Prostate gland (tissue), 2 donors: ENCODE measurements at regions not wholly inside any gene's neighbourhood (a gene's known extent, or its start where the extent isn't known, plus 50 kb on each side); places are given as distances from the start of the nearest gene placed in this dataset.

Experiments
- DNase-seq: peaks from one replicate; pipeline ENCODE4 v3.0.0-alpha.2; 2019; ENCODE audit warnings: low spot score
- H3K27ac ChIP-seq, 2 donors: fragments of 200-600 bp; sonication (generic); 2 replicates each; pipeline ENCODE4 v1.5.1; 2017 to 2019
- H3K27me3 ChIP-seq: fragments of 200-600 bp; sonication (generic); replicated peaks from 2 replicates; pipeline ENCODE4 v1.5.1; 2019; ENCODE audit not compliant: insufficient read depth
- H3K36me3 ChIP-seq, 2 donors: fragments of 200-600 bp; sonication (generic); 1 replicate in 1 of 2; 2 replicates in 1 of 2; pipeline versions ENCODE4 v1.5.1 to v1.8.1; 2017 to 2019
- H3K4me1 ChIP-seq: fragments of 200-600 bp; sonication (generic); replicated peaks from 2 replicates; pipeline ENCODE4 v1.5.1; 2019
- H3K4me3 ChIP-seq, 2 donors: fragments of 200-600 bp; sonication (generic); 2 replicates each; pipeline ENCODE4 v1.5.1; 2017 to 2019
- H3K9me3 ChIP-seq: fragments of 200-600 bp; sonication (generic); 2 replicates; pipeline ENCODE4 v1.5.1; 2017
- POLR2A ChIP-seq: fragments of 450-650 bp; IDR thresholded peaks from one replicate; pipeline ENCODE4 v1.6.1; 2016; ENCODE audit warnings: antibody characterized with exemption, mild to moderate bottlenecking
- POLR2AphosphoS5 ChIP-seq: sonication (generic); formaldehyde crosslinking; IDR thresholded peaks from one replicate; pipeline ENCODE4 v1.6.1; 2017; ENCODE audit warnings: antibody characterized with exemption
- WGBS: methylation state at CpG from one replicate; pipeline ENCODE4 v1.1.5; 2018; 5-methylcytosine and 5-hydroxymethylcytosine counted together
- intact Hi-C: fragments of 100-400 bp; cut with DNase I; formaldehyde crosslinking; loops from one replicate; pipeline ENCODE4 v1.14.2; 2022
- TF ChIP-seq, protein P1 (sequence below), 4 experiments: fragments of 200-600 bp in 2 of 4; fragments of 450-650 bp in 2 of 4; sonication (generic) in 2 of 4; IDR thresholded peaks; 1 replicate in 3 of 4; 2 replicates in 1 of 4; pipeline ENCODE4 v1.5.1; 2016 to 2019; ENCODE audit warnings: antibody characterized with exemption in 4 of 4, mild to moderate bottlenecking in 2 of 4, moderate library complexity in 2 of 4

DNA sequence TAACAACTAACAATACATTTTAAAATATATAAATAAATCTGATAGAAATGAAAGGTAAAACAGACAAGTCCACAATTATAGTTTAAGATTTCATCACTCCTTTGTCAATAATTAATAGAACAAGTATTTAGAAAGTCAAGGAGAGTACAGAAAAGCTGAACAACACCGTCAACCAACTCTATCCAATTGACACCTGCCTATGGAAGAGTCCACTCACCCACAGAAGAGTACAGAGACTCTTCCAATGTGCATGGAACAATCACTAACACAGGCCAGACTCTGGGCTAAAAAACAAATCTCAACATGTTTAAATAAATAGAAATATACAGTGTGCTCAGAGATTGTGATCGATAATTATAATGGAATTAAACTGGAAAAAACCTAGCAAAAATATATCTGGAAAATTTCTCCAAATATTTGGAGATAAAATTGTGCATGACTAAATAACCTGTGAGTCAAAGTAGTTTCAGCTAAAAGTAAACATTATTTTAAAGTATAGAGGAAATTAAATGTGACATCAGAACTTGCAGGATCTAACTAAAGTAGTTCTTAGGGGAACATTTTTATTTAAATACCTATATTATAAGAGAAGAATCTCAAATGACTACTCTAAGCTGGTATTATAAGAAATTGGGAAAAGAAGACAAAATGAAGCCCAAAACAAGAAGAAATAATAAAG, 109.9 kb upstream of the EGFR start:
- no peak overlapping the region for H3K27ac ChIP-seq
- DNase-seq: no peak
- no peaks in the 10 kb centered on the region for H3K9me3 ChIP-seq
- WGBS: 91% methylated on average over 2 of the region's 2 CpGs
- H3K27me3 ChIP-seq: no peaks in the 10 kb centered on the region
- intact Hi-C loops: no loop called here
- no peak overlapping the region for H3K4me3 ChIP-seq
- H3K4me1 ChIP-seq: no peaks in the 10 kb centered on the region
- TF ChIP-seq, protein P1, sequence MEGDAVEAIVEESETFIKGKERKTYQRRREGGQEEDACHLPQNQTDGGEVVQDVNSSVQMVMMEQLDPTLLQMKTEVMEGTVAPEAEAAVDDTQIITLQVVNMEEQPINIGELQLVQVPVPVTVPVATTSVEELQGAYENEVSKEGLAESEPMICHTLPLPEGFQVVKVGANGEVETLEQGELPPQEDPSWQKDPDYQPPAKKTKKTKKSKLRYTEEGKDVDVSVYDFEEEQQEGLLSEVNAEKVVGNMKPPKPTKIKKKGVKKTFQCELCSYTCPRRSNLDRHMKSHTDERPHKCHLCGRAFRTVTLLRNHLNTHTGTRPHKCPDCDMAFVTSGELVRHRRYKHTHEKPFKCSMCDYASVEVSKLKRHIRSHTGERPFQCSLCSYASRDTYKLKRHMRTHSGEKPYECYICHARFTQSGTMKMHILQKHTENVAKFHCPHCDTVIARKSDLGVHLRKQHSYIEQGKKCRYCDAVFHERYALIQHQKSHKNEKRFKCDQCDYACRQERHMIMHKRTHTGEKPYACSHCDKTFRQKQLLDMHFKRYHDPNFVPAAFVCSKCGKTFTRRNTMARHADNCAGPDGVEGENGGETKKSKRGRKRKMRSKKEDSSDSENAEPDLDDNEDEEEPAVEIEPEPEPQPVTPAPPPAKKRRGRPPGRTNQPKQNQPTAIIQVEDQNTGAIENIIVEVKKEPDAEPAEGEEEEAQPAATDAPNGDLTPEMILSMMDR (IDR thresholded peaks at IDR 0.05): no peak
- no peak for TF ChIP-seq POLR2A
- TF ChIP-seq POLR2AphosphoS5: no peak
- H3K36me3 ChIP-seq: no peaks in the 10 kb centered on the region

DNA sequence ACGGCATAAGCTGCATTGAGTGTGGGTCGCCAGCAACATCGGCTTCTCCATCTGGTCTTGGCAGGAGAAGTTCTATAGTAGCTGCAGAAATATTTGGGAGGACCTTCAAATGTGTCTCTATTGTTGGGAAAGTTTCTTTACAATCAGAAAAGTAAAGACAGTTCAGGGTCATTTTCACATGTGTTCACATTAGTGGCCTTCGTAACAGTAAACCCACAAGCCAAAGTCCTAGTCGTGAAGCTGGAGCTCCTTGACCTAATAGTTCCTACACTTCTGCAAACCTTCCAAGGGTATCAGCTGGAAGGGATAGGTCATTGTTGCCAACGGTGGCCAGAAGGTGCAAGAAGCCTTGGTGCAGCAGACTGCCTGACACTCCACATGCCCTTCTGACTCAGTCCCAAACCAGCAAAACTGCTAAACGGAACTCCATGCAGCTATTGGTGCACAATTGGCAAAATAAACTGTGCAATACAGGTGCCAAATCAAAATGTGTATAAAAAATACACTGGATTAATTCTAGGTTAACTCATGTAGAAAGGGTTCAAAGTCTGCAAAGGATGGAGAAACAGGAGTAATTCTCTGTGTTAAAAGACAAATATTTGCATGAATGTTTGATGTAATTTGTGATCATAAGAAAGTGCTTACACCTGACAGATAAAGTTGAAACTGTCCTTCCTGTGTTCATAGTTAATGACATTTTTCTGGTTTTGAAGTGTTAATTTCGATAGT, 102.8 kb upstream of the EGFR start:
- Histone ChIP-seq H3K4me3 (no peak overlapping the region), H3K4me1 (no peaks in the 10 kb centered on the region), H3K27me3 (no peaks in the 10 kb centered on the region), H3K9me3 (no peaks in the 10 kb centered on the region), H3K27ac (no peak overlapping the region), H3K36me3 (no peaks in the 10 kb centered on the region)
- DNase-seq: no peak
- intact Hi-C loops: no loop called here
- 89% methylated on average over 8 of the region's 8 CpGs for WGBS
- TF ChIP-seq POLR2AphosphoS5 (no peak), POLR2A (no peak)
- TF ChIP-seq, protein P1 (IDR thresholded peaks at IDR 0.05): no peak

DNA sequence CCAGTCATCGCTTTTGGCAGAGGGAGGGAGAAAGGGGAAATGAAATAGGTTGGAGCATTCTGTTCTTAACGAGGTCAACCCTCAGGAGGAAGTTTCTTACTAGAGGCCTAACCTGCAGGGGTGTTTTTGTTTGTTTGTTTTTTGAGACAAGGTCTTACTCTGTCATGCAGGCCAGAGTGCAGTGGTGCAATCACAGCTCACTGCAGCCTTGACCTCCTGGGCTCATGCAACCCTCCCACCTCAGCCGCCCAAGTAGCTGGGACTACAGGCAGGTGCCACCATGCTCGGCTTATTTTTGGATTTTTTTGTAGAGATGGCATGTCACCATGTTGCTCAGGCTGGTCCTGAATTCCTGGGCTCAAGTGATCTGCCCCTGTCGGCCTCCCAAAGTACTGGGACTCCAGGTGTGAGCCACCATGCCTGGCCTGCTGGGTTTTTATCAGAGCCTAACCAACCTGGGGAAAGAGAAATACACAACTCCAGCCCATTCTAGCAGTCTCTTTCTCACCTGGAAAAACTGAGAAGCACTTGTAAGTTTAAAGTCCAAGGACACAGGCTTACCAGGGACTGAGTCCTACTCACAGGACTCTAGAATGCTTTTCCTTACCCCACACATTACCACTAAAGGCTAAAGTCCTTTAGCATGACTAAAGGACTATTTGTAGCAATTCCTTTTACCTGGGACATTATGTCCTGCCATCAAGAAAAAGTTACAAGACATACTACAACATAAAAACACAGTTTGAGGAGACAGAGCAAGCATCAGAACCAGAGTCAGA, 101.0 kb upstream of the EGFR start:
- TF ChIP-seq POLR2AphosphoS5 (no peak), POLR2A (no peak)
- TF ChIP-seq, protein P1 (IDR thresholded peaks at IDR 0.05): no peak
- 86% methylated on average over 5 of the region's 5 CpGs for WGBS
- Histone ChIP-seq H3K27ac (no peak overlapping the region), H3K36me3 (no peaks in the 10 kb centered on the region), H3K27me3 (no peaks in the 10 kb centered on the region), H3K4me3 (no peak overlapping the region), H3K4me1 (no peaks in the 10 kb centered on the region), H3K9me3 (no peaks in the 10 kb centered on the region)
- intact Hi-C loops: no loop called here
- DNase-seq: no peak

DNA sequence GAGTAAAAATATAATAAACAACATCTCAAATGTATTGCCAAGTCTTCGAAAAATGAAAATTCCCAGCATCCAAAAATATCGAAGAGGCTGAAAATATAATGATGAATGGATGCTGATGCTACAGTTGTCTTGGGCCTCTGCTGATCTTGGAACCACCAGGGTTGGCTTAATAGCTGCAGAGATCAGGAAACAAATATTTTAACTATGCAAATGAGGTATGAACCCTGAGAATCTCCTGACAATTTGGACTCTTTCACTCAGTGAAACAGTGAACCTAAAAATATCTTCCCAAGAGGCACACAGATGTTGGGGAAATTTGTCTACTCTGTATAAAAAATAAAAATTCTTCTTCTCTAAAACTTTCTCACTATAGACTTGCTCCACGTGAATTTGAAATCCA, 97.7 kb upstream of the EGFR start:
- WGBS: 70% methylated on average over 3 of the region's 3 CpGs
- no peaks in the 10 kb centered on the region for H3K9me3 ChIP-seq
- no peak for DNase-seq
- no peak overlapping the region for H3K27ac ChIP-seq
- no peaks in the 10 kb centered on the region for H3K27me3 ChIP-seq
- H3K4me3 ChIP-seq: no peak overlapping the region
- intact Hi-C loops: no loop called here
- H3K36me3 ChIP-seq: no peaks in the 10 kb centered on the region
- no peak for TF ChIP-seq POLR2AphosphoS5
- TF ChIP-seq POLR2A: no peak
- TF ChIP-seq, protein P1 (IDR thresholded peaks at IDR 0.05): no peak
- H3K4me1 ChIP-seq: no peaks in the 10 kb centered on the region
